Cerebellar cortex (tissue), 1 donor: ENCODE measurements at regions not wholly inside any gene's neighbourhood (a gene's known extent, or its start where the extent isn't known, plus 50 kb on each side); places are given as distances from the start of the nearest gene placed in this dataset.

Experiments used
- DNase-seq: peaks from one replicate; pipeline ENCODE4 v3.0.0-alpha.2; 2015; ENCODE audit warnings: low spot score

GRCh38 chr19:32208060-32208459, 137.3 kb upstream of the ZNF507 start:
- DNase-seq = no peak

- no peak for DNase-seq
Measured at GRCh38 chr19:32219392-32219791, 126.0 kb upstream of the ZNF507 start.

GRCh38 chr19:32219881-32220472, 125.4 kb upstream of the ZNF507 start:
- DNase-seq = no peak

GRCh38 chr19:32220951-32221350, 124.5 kb upstream of the ZNF507 start:
- DNase-seq = no peak

- DNase-seq = no peak
Measured at GRCh38 chr19:32222556-32222955, 122.9 kb upstream of the ZNF507 start.

GRCh38 chr19:32223106-32223505, 122.3 kb upstream of the ZNF507 start:
- no peak for DNase-seq

- no peak for DNase-seq
Measured at GRCh38 chr19:32223595-32224370, 121.6 kb upstream of the ZNF507 start.

GRCh38 chr19:32224371-32225244, 120.8 kb upstream of the ZNF507 start:
- DNase-seq = peak; percentile 40

GRCh38 chr19:32227561-32228165, 117.7 kb upstream of the ZNF507 start:
- no peak for DNase-seq

GRCh38 chr19:32230441-32230840, 115.0 kb upstream of the ZNF507 start:
- DNase-seq = no peak

GRCh38 chr19:32231020-32231419, 114.4 kb upstream of the ZNF507 start:
- no peak for DNase-seq

- no peak for DNase-seq
Measured at GRCh38 chr19:32231691-32232090, 113.7 kb upstream of the ZNF507 start.

- no peak for DNase-seq
Measured at GRCh38 chr19:32232449-32232848, 113.0 kb upstream of the ZNF507 start.

- no peak for DNase-seq
Measured at GRCh38 chr19:32233091-32233490, 112.3 kb upstream of the ZNF507 start.

GRCh38 chr19:32233885-32234284, 111.5 kb upstream of the ZNF507 start:
- peak; percentile 16 for DNase-seq

GRCh38 chr19:32234663-32235217, 110.7 kb upstream of the ZNF507 start:
- DNase-seq = no peak

GRCh38 chr19:32238076-32238475, 107.3 kb upstream of the ZNF507 start:
- no peak for DNase-seq

- DNase-seq = no peak
Measured at GRCh38 chr19:32240316-32240715, 105.1 kb upstream of the ZNF507 start.

- no peak for DNase-seq
Measured at GRCh38 chr19:32241306-32241705, 104.1 kb upstream of the ZNF507 start.

- DNase-seq = no peak
Measured at GRCh38 chr19:32241932-32242710, 103.3 kb upstream of the ZNF507 start.

GRCh38 chr19:32246006-32246405, 99.4 kb upstream of the ZNF507 start:
- no peak for DNase-seq
